Stomach (tissue), 4 donors: ENCODE measurements at regions not wholly inside any gene's neighbourhood (a gene's known extent, or its start where the extent isn't known, plus 50 kb on each side); places are given as distances from the start of the nearest gene placed in this dataset.

Experiments
- EP300 ChIP-seq: sonication (generic); formaldehyde crosslinking; IDR thresholded peaks from one replicate; pipeline ENCODE4 v1.6.1; 2017; ENCODE audit warnings: antibody characterized with exemption
- POLR2A ChIP-seq, 4 donors: fragments of 450-650 bp; IDR thresholded peaks; one replicate each; pipeline ENCODE4 v1.6.1; 2016; ENCODE audit warnings: antibody characterized with exemption in 4 of 4, control low read depth in 2 of 4, mild to moderate bottlenecking in 1 of 4, moderate library complexity in 1 of 4
- TF ChIP-seq, protein P1 (sequence below), 7 experiments: fragments of 450-650 bp in 4 of 7; fragments of 200-600 bp in 3 of 7; sonication (generic) in 3 of 7; IDR thresholded peaks; one replicate each; pipeline ENCODE4 v1.5.1; 2016 to 2019; ENCODE audit warnings: antibody characterized with exemption in 7 of 7, control low read depth in 2 of 7, mild to moderate bottlenecking in 1 of 7

DNA sequence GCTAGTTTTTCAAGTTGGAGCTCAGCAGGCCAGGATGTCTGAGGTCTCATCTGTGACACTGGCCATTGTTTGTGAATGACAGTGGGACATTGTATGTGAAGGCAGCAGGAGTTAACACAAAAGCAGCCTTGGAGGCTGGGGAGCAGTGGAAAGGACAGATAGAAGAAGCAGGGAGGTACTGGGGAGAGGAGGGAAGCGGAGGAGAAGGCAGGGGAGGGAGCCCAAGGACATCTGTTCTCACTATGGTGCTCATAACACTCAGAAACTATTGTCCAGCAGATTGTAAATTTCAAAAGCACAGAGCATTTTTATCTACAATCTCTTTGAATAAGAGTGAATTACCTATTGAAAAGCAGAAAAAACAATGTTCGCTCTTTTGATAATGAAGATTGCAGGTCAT is 253.6 kb upstream of the DIPK2B start:
- TF ChIP-seq, protein P1, sequence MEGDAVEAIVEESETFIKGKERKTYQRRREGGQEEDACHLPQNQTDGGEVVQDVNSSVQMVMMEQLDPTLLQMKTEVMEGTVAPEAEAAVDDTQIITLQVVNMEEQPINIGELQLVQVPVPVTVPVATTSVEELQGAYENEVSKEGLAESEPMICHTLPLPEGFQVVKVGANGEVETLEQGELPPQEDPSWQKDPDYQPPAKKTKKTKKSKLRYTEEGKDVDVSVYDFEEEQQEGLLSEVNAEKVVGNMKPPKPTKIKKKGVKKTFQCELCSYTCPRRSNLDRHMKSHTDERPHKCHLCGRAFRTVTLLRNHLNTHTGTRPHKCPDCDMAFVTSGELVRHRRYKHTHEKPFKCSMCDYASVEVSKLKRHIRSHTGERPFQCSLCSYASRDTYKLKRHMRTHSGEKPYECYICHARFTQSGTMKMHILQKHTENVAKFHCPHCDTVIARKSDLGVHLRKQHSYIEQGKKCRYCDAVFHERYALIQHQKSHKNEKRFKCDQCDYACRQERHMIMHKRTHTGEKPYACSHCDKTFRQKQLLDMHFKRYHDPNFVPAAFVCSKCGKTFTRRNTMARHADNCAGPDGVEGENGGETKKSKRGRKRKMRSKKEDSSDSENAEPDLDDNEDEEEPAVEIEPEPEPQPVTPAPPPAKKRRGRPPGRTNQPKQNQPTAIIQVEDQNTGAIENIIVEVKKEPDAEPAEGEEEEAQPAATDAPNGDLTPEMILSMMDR (IDR thresholded peaks at IDR 0.05), result no peak
- TF ChIP-seq EP300, result no peak
- TF ChIP-seq POLR2A (IDR thresholded peaks at IDR 0.05), result no peak
